Cardiac fibroblast (primary cell): ENCODE measurements at regions not wholly inside any gene's neighbourhood (a gene's known extent, or its start where the extent isn't known, plus 50 kb on each side); places are given as distances from the start of the nearest gene placed in this dataset.

Source experiments
- DNase-seq, 2 donors: peaks; one replicate each; pipeline versions ENCODE4 v3.0.0 to v3.0.0-alpha.2; 2010; ENCODE audit warnings: low read depth in 2 of 2
- H3K4me3 ChIP-seq, 2 donors: replicated peaks in 1 of 2; 1 replicate in 1 of 2; 2 replicates in 1 of 2; pipeline ENCODE4 v1.5.1; 2011; ENCODE audit warnings: low read depth in 2 of 2, low read length in 2 of 2, mild to moderate bottlenecking in 2 of 2, moderate library complexity in 1 of 2
- TF ChIP-seq, protein P1 (sequence below): IDR thresholded peaks from one replicate; pipeline ENCODE4 v1.5.1; 2011; ENCODE audit warnings: low read depth, mild to moderate bottlenecking, low read length, inconsistent platforms

DNA sequence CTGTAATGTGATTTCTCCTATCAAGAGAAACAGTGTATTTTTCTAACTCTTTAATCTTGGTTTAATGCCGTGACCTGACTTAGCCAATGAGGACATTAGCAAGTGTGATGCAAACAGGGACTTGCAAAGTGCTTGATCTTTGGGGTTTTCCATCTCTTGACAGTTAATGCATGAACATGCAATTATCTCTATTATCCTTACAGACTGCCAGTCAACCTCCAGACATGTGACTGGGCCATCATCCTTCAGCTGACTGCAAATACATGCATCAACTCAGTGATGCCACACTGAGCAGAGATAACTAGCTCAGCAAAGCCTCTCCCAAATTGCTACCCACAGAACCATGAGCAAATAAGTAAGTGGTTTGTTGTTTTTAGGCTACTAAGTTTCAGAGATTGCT is 409.6 kb downstream of the GPAM start:
- DNase-seq, result no peak
- H3K4me3 ChIP-seq, result no peak overlapping the region
- TF ChIP-seq, protein P1, sequence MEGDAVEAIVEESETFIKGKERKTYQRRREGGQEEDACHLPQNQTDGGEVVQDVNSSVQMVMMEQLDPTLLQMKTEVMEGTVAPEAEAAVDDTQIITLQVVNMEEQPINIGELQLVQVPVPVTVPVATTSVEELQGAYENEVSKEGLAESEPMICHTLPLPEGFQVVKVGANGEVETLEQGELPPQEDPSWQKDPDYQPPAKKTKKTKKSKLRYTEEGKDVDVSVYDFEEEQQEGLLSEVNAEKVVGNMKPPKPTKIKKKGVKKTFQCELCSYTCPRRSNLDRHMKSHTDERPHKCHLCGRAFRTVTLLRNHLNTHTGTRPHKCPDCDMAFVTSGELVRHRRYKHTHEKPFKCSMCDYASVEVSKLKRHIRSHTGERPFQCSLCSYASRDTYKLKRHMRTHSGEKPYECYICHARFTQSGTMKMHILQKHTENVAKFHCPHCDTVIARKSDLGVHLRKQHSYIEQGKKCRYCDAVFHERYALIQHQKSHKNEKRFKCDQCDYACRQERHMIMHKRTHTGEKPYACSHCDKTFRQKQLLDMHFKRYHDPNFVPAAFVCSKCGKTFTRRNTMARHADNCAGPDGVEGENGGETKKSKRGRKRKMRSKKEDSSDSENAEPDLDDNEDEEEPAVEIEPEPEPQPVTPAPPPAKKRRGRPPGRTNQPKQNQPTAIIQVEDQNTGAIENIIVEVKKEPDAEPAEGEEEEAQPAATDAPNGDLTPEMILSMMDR, result no peak

DNA sequence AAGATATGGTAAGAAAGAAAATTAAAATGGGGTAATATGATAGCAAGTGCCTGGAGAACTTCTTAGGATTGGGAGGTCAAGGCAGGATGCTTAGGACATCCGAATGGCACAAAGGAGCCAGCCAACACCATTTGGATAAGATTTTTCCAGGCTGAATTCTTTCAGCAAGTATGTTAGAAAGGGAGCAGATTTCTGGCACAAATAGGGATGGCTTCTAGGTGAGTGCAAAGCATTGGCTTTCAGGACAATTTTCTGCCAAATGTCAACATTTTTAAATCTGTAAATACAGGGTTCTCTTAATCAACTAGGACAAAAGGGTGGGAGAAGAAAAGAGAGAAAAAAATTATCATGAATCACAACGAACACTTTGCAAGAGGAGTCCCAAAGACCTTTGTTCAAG is 409.1 kb downstream of the GPAM start:
- H3K4me3 ChIP-seq, result no peak overlapping the region
- DNase-seq, result no peak
- TF ChIP-seq, protein P1, result no peak

DNA sequence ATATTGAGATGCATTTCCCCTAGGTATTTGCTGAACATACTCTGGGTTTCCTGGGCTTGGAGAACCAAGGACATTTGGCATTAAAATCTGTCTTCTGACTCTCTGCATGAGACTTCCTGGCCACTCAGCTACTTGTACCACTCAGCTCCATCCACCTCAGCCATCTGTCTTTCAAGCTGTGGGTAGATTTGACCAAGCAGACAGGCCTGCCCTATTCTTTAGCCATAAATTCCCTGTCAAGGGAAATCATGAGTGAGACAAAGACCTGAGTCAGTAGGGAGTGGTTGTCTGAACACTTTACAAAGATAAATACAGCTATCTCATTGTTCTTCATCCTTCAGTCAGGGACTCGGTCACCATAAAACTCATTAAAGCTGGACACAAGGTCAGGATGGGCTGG is 399.1 kb downstream of the GPAM start:
- DNase-seq, result no peak
- no peak overlapping the region for H3K4me3 ChIP-seq
- TF ChIP-seq, protein P1, result no peak

DNA sequence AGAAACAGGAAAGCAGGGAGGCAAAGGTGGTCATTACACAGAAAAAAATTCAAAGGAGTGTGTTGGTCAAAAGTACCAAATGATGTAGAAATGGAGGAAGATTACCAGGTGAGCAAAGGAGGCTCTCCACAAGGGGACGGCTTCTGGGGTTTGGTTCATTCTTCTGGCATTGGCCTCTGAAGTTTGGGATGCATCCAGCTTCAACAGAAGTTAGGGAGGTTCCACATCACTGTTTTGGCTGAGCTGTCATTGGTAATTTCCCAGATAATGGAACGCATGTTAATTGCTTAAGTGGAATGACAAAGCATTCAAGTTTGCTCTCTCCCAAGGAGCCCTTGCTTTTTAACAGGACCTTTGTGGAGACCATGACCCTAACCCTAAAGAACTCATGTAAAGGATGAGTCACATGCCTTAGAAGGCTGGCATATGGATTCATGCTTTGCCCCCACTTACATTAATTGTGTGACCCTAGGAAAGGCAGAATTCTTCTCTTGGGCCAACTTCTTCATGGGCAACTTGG is 398.6 kb downstream of the GPAM start:
- TF ChIP-seq, protein P1, result no peak
- no peak overlapping the region for H3K4me3 ChIP-seq
- no peak for DNase-seq

DNA sequence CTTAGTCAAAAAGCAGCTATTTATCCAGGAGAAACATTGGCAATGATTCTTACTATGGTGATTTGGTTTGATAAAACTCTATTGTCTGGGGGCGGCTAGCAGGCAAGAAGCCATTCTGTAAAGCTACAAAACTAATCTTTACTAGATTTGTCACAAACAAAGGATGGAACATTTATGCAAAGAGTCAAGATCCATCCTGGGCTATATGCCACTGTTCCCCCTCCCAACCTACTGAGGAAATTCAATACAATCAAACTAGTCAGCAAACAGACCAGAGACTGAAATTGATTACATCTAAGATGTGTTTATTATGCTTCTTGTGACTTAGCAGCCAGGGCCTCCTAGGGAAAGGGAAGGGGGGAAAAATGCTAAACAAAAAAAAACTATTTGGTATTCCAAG is 397.6 kb downstream of the GPAM start:
- no peak overlapping the region for H3K4me3 ChIP-seq
- TF ChIP-seq, protein P1, result no peak
- DNase-seq, result no peak

DNA sequence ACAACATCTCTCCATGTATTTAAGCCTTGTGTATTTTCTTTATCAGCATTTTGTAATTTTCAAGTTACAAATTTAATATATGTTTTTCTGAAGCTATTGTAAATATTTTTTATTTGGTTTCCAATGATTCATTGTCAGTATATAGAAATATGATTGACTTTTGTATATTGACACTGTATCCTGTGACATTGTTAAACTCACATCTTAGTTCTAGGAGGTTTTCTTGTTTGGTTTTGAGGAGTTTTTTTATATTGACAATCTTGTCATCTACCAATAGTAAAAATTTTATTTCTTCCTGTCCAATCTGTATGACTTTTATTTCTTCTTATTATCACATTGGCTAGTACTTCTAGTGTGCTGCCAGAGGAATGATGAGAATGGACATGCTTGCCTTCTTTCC is 393.7 kb downstream of the GPAM start:
- DNase-seq, result no peak
- no peak overlapping the region for H3K4me3 ChIP-seq
- TF ChIP-seq, protein P1, result no peak

DNA sequence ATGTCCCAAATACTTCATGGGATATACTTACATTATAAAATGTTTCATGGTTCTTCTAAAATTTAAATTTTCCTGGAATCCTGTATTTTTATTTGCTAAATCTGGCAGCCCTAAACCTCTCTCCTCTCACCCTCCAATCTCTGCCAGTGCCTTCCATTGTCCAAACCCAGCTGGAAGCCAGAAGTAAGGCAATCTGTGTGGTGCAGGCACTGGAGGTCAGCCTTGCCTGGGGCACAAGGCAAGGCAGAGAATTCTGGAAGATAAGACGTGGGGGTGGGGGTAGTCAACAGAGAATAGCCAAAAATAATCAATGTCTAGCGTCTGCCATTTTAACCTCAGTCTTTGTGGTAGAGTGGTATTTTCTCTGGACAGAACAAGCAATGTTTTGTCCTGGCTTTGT is 381.7 kb downstream of the GPAM start:
- no peak overlapping the region for H3K4me3 ChIP-seq
- TF ChIP-seq, protein P1, result no peak
- DNase-seq, result no peak
